ENCODE measurements at regions not wholly inside any gene's neighbourhood (a gene's known extent, or its start where the extent isn't known, plus 50 kb on each side); places are given as distances from the start of the nearest gene placed in this dataset.

GRCh38 chr18:44051026-44051425, 629.7 kb upstream of the SETBP1 start:
- DNase-seq (ENCODE audit: low read depth in 2 of 2): no peak

- no peak for DNase-seq (ENCODE audit: low read depth in 2 of 2)
Observed at GRCh38 chr18:44054514-44054913, 626.2 kb upstream of the SETBP1 start.

- no peak for DNase-seq (ENCODE audit: low read depth in 2 of 2)
Observed at GRCh38 chr18:44060197-44060596, 620.5 kb upstream of the SETBP1 start.

- DNase-seq (ENCODE audit: low read depth in 2 of 2): no peak
Observed at GRCh38 chr18:44061438-44061837, 619.2 kb upstream of the SETBP1 start.

- DNase-seq (ENCODE audit: low read depth in 2 of 2): no peak
Observed at GRCh38 chr18:44062345-44062744, 618.3 kb upstream of the SETBP1 start.

- no peak for DNase-seq (ENCODE audit: low read depth in 2 of 2)
Observed at GRCh38 chr18:44065206-44065605, 615.5 kb upstream of the SETBP1 start.

- DNase-seq (ENCODE audit: low read depth in 2 of 2): no peak
Observed at GRCh38 chr18:44066541-44066940, 614.1 kb upstream of the SETBP1 start.

GRCh38 chr18:44067186-44067585, 613.5 kb upstream of the SETBP1 start:
- no peak for DNase-seq (ENCODE audit: low read depth in 2 of 2)

- DNase-seq (ENCODE audit: low read depth in 2 of 2): no peak
Observed at GRCh38 chr18:44075038-44075437, 605.6 kb upstream of the SETBP1 start.

- DNase-seq (ENCODE audit: low read depth in 2 of 2): no peak
Observed at GRCh38 chr18:44079606-44080005, 601.1 kb upstream of the SETBP1 start.

GRCh38 chr18:44080054-44080453, 600.6 kb upstream of the SETBP1 start:
- no peak for DNase-seq (ENCODE audit: low read depth in 2 of 2)

GRCh38 chr18:44089732-44090131, 591.0 kb upstream of the SETBP1 start:
- no peak for DNase-seq (ENCODE audit: low read depth in 2 of 2)

- no peak for DNase-seq (ENCODE audit: low read depth in 2 of 2)
Observed at GRCh38 chr18:44090453-44090852, 590.2 kb upstream of the SETBP1 start.

GRCh38 chr18:44093253-44093652, 587.4 kb upstream of the SETBP1 start:
- DNase-seq (ENCODE audit: low read depth in 2 of 2): no peak

GRCh38 chr18:44096016-44096415, 584.7 kb upstream of the SETBP1 start:
- no peak for DNase-seq (ENCODE audit: low read depth in 2 of 2)

- no peak for DNase-seq (ENCODE audit: low read depth in 2 of 2)
Observed at GRCh38 chr18:44098551-44099098, 582.1 kb upstream of the SETBP1 start.

- DNase-seq (ENCODE audit: low read depth in 2 of 2): no peak
Observed at GRCh38 chr18:44107187-44107586, 573.5 kb upstream of the SETBP1 start.

GRCh38 chr18:44111337-44111736, 569.4 kb upstream of the SETBP1 start:
- no peak for DNase-seq (ENCODE audit: low read depth in 2 of 2)

- no peak for DNase-seq (ENCODE audit: low read depth in 2 of 2)
Observed at GRCh38 chr18:44117821-44118220, 562.9 kb upstream of the SETBP1 start.

- DNase-seq (ENCODE audit: low read depth in 2 of 2): no peak
Observed at GRCh38 chr18:44119607-44120006, 561.1 kb upstream of the SETBP1 start.

GRCh38 chr18:44123743-44124142, 556.9 kb upstream of the SETBP1 start:
- no peak for DNase-seq (ENCODE audit: low read depth in 2 of 2)

- no peak for DNase-seq (ENCODE audit: low read depth in 2 of 2)
Observed at GRCh38 chr18:44125446-44125845, 555.2 kb upstream of the SETBP1 start.

- DNase-seq (ENCODE audit: low read depth in 2 of 2): no peak
Observed at GRCh38 chr18:44126598-44126997, 554.1 kb upstream of the SETBP1 start.

- DNase-seq (ENCODE audit: low read depth in 2 of 2): no peak
Observed at GRCh38 chr18:44128365-44128764, 552.3 kb upstream of the SETBP1 start.
